Subcutaneous abdominal adipose tissue (tissue), 5 donors: ENCODE measurements at regions not wholly inside any gene's neighbourhood (a gene's known extent, or its start where the extent isn't known, plus 50 kb on each side); places are given as distances from the start of the nearest gene placed in this dataset.

ENCODE experiments used
- H3K27ac ChIP-seq: one replicate; pipeline ENCODE4 v1.7.0; 2013; ENCODE audit warnings: low read depth, mild to moderate bottlenecking, inconsistent platforms, low read length, moderate library complexity
- H3K27me3 ChIP-seq, 5 donors: one replicate each; pipeline ENCODE4 v1.7.0; 2013; ENCODE audit warnings: low read length in 5 of 5, inconsistent platforms in 1 of 5; ENCODE audit not compliant: control insufficient read depth in 5 of 5, insufficient read depth in 4 of 5
- H3K36me3 ChIP-seq, 5 donors: one replicate each; pipeline ENCODE4 v1.7.0; 2013; ENCODE audit warnings: low read length in 5 of 5; ENCODE audit not compliant: control insufficient read depth in 5 of 5, insufficient read depth in 5 of 5
- H3K4me1 ChIP-seq, 5 donors: one replicate each; pipeline ENCODE4 v1.7.0; 2013; ENCODE audit warnings: low read length in 5 of 5, mild to moderate bottlenecking in 3 of 5, moderate library complexity in 1 of 5; ENCODE audit not compliant: control insufficient read depth in 5 of 5, insufficient read depth in 5 of 5
- H3K4me3 ChIP-seq, 5 donors: one replicate each; pipeline ENCODE4 v1.7.0; 2013; ENCODE audit warnings: low read length in 5 of 5, low read depth in 1 of 5
- H3K9ac ChIP-seq, 5 donors: one replicate each; pipeline ENCODE4 v1.7.0; 2013; ENCODE audit warnings: low read length in 5 of 5, mild to moderate bottlenecking in 4 of 5, moderate library complexity in 3 of 5
- H3K9me3 ChIP-seq, 5 donors: one replicate each; pipeline ENCODE4 v1.7.0; 2013; ENCODE audit warnings: low read length in 5 of 5; ENCODE audit not compliant: control insufficient read depth in 5 of 5
- donor health status: healthy.
- donor health status: healthy.
- donor health status: healthy.
- donor health status: healthy.
- donor health status: healthy.

DNA sequence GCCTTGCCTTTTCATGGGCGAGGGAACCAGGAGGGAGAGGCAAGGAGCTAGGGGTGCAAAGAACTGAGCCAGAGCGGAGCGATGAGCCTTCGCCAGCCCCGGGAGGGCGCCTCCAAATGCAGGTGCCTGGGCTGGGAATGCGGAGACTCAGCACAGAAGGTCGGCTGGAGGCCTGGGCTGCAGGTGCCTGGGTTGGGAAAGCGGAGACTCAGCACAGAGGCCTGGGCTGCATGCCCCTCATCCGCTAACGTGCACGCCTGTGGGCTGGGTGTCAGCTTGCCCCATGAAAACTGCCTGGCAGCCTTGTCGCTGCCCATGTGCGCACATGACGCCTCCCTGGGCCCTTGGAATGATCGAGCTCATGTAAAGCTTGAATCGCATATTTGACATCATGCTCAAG is 51.8 kb downstream of the POM121L12 start:
- no peaks in the 10 kb centered on the region for H3K4me1 ChIP-seq
- H3K4me3 ChIP-seq: no peak overlapping the region
- peaks cover 0 to 8% (median 5%) of the 10 kb centered on the region in 5 donors for H3K9me3 ChIP-seq
- H3K27ac ChIP-seq: no peak overlapping the region
- H3K27me3 ChIP-seq: no peaks in the 10 kb centered on the region
- no peak overlapping the region for H3K9ac ChIP-seq
- no peaks in the 10 kb centered on the region for H3K36me3 ChIP-seq

DNA sequence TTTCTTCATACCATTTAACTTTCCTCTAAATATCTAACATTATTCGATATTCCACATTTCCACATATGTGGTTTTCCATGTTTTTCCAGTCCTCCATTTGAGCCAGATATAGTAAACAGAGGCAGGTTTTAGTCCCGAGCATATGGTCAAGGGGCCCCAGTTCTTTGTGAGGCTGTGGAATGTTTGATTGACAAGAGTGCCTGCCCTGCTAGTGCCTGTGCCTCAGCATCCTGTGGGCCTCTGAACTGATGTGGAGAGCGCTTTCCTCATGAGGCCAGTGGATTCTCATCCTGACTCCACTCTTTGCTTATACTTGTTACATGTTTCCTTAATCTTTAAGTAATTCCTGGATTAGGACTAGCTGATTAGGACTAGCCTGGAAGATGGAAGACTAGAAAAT is 58.8 kb downstream of the POM121L12 start:
- no peak overlapping the region for H3K27ac ChIP-seq

DNA sequence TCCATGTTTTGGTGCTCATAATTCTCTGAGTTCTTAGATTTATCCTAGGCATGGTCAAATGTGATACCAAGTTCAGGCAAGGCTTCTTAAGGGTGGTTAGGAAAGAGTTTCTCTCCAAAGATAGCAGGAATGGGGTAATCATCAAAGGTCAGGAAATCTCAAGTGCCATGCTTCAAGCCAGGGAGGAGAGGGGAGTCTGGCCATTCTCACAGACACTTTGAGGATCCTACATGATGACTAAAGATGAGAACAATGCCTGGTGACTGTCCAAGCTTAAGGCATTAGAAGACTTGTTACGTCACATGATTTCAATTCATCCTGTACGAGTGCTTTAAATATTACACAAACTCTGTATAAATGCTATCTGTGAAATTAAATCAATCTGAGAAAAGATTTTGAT is 59.4 kb downstream of the POM121L12 start:
- Histone ChIP-seq H3K9me3 (no peaks in the 10 kb centered on the region), H3K9ac (no peak overlapping the region), H3K36me3 (no peaks in the 10 kb centered on the region), H3K27ac (no peak overlapping the region), H3K4me3 (no peak overlapping the region), H3K4me1 (no peaks in the 10 kb centered on the region), H3K27me3 (no peaks in the 10 kb centered on the region)

More for the DNA sequence above, 58.8 kb downstream of the POM121L12 start:
- Histone ChIP-seq H3K4me3 (no peak overlapping the region), H3K36me3 (no peaks in the 10 kb centered on the region), H3K27me3 (no peaks in the 10 kb centered on the region), H3K4me1 (no peaks in the 10 kb centered on the region), H3K9me3 (no peaks in the 10 kb centered on the region), H3K9ac (no peak overlapping the region)

DNA sequence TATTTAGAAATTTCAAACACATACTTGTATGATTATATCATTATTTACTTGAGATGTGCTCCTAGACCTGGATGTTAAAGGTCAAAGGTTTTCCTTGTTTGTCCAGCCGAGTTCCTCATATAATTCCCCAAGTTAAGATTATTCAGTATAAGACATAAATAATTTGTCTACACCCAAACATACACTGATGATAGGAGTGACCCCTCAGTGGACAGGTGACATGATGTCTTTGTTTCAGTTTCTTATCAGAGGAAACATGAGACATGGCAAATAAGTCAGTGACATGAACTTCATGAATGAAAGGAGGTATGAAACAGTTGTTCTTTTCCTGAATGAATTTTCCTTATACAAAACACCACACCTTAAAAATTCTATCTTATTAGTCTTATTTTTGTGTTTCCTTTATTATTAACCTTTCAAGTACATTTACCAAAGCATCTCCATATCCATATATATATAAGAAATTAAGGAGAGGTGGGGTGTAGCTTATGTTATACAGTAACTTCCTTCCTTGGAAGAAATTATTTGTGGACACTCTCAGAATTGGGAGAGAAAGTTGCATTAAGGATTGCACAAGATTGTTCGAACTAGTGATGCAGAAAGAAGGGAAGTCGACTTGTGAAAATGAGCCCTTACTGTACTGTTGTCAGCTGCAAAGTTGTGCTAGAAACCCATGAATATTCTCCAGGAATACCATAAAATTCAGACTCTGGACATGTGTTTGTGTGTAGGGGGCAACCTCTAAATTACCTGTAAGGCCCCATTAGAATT is 60.5 kb downstream of the POM121L12 start:
- Histone ChIP-seq H3K27ac (no peak overlapping the region), H3K4me3 (no peak overlapping the region), H3K9ac (no peak overlapping the region), H3K27me3 (no peaks in the 10 kb centered on the region), H3K36me3 (no peaks in the 10 kb centered on the region), H3K4me1 (no peaks in the 10 kb centered on the region), H3K9me3 (no peaks in the 10 kb centered on the region)

DNA sequence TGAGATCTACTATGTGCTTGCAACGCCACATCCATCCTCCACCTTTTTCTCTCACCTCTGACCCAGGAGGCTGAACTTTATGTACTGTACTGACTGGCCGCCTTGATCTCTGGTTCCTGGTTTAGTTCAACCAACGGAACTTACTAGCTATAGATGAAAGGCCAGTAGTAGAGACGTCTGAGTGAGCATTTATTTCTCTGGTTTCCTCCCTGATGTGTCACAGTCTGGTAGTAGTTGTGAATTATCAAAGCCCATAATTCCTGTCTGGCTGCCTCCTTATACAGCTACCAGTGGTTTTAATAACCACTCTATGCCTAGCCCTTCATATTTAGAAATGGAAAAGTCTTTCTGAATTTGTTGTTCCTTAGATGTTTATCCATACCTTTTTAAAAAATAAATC is 64.7 kb downstream of the POM121L12 start:
- no peak overlapping the region for H3K27ac ChIP-seq
- H3K9ac ChIP-seq: no peak overlapping the region
- H3K36me3 ChIP-seq: no peaks in the 10 kb centered on the region
- H3K27me3 ChIP-seq: no peaks in the 10 kb centered on the region
- H3K9me3 ChIP-seq: no peaks in the 10 kb centered on the region
- H3K4me1 ChIP-seq: no peaks in the 10 kb centered on the region
- no peak overlapping the region for H3K4me3 ChIP-seq

DNA sequence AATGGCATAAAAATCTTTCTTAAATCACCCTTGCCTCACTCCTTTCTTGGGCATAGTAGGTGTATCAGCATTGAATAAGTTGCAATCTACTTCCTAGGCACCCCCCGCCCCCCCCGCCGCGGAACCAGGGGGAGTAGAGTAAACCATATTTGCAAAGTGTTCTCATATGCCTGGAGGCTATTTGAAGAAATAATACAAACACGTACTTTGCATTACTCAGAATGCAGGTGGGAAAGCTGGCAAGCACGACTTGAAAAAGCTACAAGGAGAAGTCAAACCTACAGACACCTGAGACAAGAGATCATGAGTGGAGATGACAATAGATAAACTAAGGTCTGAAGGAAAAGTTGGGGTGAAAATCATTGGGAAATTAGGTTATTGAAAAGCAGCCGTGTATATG is 65.6 kb downstream of the POM121L12 start:
- Histone ChIP-seq H3K4me1 (no peaks in the 10 kb centered on the region), H3K27me3 (no peaks in the 10 kb centered on the region)

DNA sequence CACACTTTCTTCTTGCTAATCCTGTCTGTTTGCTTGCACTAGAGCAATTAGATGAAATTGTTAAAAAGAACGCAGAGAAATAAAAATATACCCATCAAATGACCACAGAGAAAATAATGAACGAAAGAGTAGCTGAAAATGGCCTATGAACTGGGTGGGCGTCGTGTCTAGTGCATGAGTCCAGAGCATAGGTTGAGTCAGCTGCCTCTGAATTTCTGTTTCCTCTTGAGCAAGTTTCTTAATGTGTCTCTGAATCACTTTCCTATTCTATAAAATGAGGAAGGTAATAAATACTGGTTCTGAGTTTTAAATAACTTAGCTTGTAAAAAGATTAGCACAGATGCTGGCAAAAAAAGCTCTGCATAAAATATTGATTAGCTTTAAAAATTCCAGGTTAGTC is 75.0 kb downstream of the POM121L12 start:
- Histone ChIP-seq H3K4me3 (no peak overlapping the region), H3K36me3 (no peaks in the 10 kb centered on the region), H3K27ac (no peak overlapping the region), H3K4me1 (no peaks in the 10 kb centered on the region), H3K9ac (no peak overlapping the region), H3K27me3 (no peaks in the 10 kb centered on the region), H3K9me3 (no peaks in the 10 kb centered on the region)

More for the DNA sequence above, 65.6 kb downstream of the POM121L12 start:
- H3K36me3 ChIP-seq: no peaks in the 10 kb centered on the region
- H3K9ac ChIP-seq: no peak overlapping the region
- H3K4me3 ChIP-seq: no peak overlapping the region
- no peaks in the 10 kb centered on the region for H3K9me3 ChIP-seq
- H3K27ac ChIP-seq: no peak overlapping the region

DNA sequence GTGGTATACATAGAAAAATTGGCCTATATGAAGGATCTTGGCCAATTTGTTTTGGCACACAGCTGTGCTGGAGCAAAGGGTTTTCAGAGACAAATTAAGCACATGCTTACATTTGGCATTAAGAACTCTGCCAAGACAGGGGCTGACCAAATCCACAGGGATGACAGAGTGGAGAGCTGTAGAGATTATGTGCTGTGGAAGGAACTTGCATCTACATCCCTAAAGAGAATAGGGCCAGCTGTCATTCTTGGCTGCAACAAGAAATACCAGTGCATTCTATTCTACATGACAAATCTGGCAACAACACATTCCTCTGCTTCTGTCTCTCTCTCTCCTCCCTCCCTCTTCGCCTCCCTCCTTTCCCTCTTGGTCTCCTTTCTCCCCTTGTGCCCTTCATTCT is 75.6 kb downstream of the POM121L12 start:
- H3K36me3 ChIP-seq: no peaks in the 10 kb centered on the region
- no peaks in the 10 kb centered on the region for H3K4me1 ChIP-seq
- no peak overlapping the region for H3K27ac ChIP-seq
- H3K9me3 ChIP-seq: no peaks in the 10 kb centered on the region
- no peak overlapping the region for H3K4me3 ChIP-seq
- H3K27me3 ChIP-seq: no peaks in the 10 kb centered on the region
- H3K9ac ChIP-seq: no peak overlapping the region

DNA sequence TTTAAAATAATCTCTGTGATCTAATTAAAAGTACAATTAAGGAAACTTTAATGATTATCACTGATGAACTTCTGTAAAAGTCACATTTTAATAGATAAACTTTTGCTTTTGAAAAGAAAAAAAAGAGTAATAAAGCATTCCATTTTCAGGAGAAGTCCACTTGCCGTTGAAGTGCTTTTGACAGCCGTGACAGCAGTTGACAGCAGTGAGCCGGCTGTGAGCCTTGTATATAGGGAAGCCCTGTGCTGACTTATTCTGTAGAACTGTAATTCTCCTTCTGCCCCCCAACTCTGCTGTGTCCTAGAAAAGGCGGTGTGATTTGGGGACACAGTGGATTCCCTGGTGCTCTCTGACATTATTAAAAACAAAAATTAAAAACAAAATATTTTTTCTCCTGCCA is 78.0 kb downstream of the POM121L12 start:
- no peak overlapping the region for H3K9ac ChIP-seq
- H3K4me3 ChIP-seq: no peak overlapping the region
- H3K4me1 ChIP-seq: no peaks in the 10 kb centered on the region
- no peaks in the 10 kb centered on the region for H3K9me3 ChIP-seq
- H3K36me3 ChIP-seq: no peaks in the 10 kb centered on the region
- H3K27ac ChIP-seq: no peak overlapping the region
- no peaks in the 10 kb centered on the region for H3K27me3 ChIP-seq

DNA sequence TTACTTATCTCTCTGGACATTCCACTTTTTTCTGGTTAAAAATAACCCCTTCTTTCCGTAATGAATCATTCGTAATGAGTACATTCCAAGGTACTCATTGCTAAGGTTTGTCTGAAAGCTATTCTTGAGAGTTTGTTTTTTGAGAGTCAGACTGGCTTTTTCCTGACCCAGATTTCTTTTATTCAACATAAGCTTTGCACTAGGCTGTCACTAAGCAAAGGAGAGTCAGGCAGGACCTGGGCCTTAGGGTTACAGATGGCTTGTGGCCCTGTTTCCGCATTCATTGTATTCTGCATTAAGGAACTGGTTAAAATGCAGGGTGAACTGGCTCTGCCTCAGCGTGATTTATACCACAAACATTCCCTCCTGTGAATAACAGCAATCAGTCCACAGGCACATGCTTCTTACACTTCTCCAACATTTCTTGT is 84.1 kb downstream of the POM121L12 start:
- Histone ChIP-seq H3K4me1 (no peaks in the 10 kb centered on the region), H3K9me3 (no peaks in the 10 kb centered on the region), H3K36me3 (no peaks in the 10 kb centered on the region), H3K9ac (no peak overlapping the region), H3K27ac (no peak overlapping the region), H3K27me3 (no peaks in the 10 kb centered on the region), H3K4me3 (no peak overlapping the region)
